IMR-90 (cell line): ENCODE measurements at regions not wholly inside any gene's neighbourhood (a gene's known extent, or its start where the extent isn't known, plus 50 kb on each side); places are given as distances from the start of the nearest gene placed in this dataset.

Experiments
- ATAC-seq: fragments of 200-7000 bp; cut with Tn5 transposase; 2 replicates; pipeline ENCODE4 v1.9.1; 2020; ENCODE audit warnings: low read depth, mild to moderate bottlenecking, moderate library complexity
- BruUV-seq: library from RNA; stranded (reverse); fragments of 400-500 nt; replicated peaks from 2 replicates; lab custom pipeline; 2021; lab: Mats Ljungman, UMichigan
- CTCF ChIA-PET: fragments of 300-600 bp; formaldehyde crosslinking; extraction: SDS; loops from one replicate; lab custom pipeline; 2021; ENCODE audit warnings: antibody characterized with exemption; lab: Yijun Ruan, JAX
- POLR2A ChIA-PET: fragments of 300-600 bp; sonication (Branson Sonifier 250); formaldehyde crosslinking; loops from one replicate; lab custom pipeline; 2022; ENCODE audit warnings: antibody characterized with exemption; ENCODE audit not compliant: unreplicated experiment; lab: Charles Lee
- DNase-seq: peaks from one replicate; pipeline ENCODE4 v3.0.0; 2013
- H2AFZ ChIP-seq: replicated peaks from 2 replicates; pipeline ENCODE3; 2013; ENCODE audit warnings: low read length, mild to moderate bottlenecking; ENCODE audit not compliant: poor library complexity
- H2AK5ac ChIP-seq: 2 replicates; pipeline ENCODE4 v1.6.1; 2013; ENCODE audit warnings: low read depth, low read length, inconsistent platforms
- H2AK9ac ChIP-seq: replicated peaks from 2 replicates; pipeline ENCODE3; 2013; ENCODE audit warnings: mild to moderate bottlenecking, low read depth, low read length, moderate library complexity; ENCODE audit not compliant: poor library complexity
- H2BK120ac ChIP-seq: 2 replicates; pipeline ENCODE4 v1.6.1; 2013; ENCODE audit warnings: low read depth, low read length, inconsistent platforms
- H2BK15ac ChIP-seq: 3 replicates; pipeline ENCODE4 v1.6.1; 2013; ENCODE audit warnings: low read depth, low read length, inconsistent platforms
- H2BK20ac ChIP-seq: 2 replicates; pipeline ENCODE4 v1.6.1; 2013; ENCODE audit warnings: low read depth, mild to moderate bottlenecking, inconsistent platforms, low read length, moderate library complexity
- H2BK5ac ChIP-seq: 2 replicates; pipeline ENCODE4 v1.6.1; 2013; ENCODE audit warnings: mild to moderate bottlenecking, low read depth, low read length, inconsistent platforms; ENCODE audit not compliant: poor library complexity, severe bottlenecking
- H3K14ac ChIP-seq: replicated peaks from 2 replicates; pipeline ENCODE4 v1.6.1; 2013; ENCODE audit warnings: low read depth, low read length, inconsistent platforms
- H3K18ac ChIP-seq: 2 replicates; pipeline ENCODE4 v1.6.1; 2013; ENCODE audit warnings: low read depth, low read length, control low read depth
- H3K23ac ChIP-seq: 2 replicates; pipeline ENCODE4 v1.6.1; 2013; ENCODE audit warnings: low read depth, low read length, inconsistent platforms
- H3K27ac ChIP-seq: 2 replicates; pipeline ENCODE4 v1.5.1; 2013; ENCODE audit warnings: mild to moderate bottlenecking, control low read depth, low read length; ENCODE audit not compliant: insufficient read depth
- H3K27me3 ChIP-seq: 2 replicates; pipeline ENCODE4 v1.6.1; 2013; ENCODE audit warnings: low read length; ENCODE audit not compliant: control insufficient read depth, insufficient read depth
- H3K36me3 ChIP-seq: 2 replicates; pipeline ENCODE4 v1.6.1; 2013; ENCODE audit warnings: low read length, mixed read lengths; ENCODE audit not compliant: control insufficient read depth, insufficient read depth
- H3K4ac ChIP-seq: 2 replicates; pipeline ENCODE4 v1.6.1; 2013; ENCODE audit warnings: low read depth, low read length, inconsistent platforms
- H3K4me1 ChIP-seq: 2 replicates; pipeline ENCODE4 v1.6.1; 2013; ENCODE audit warnings: low read length, mixed read lengths; ENCODE audit not compliant: control insufficient read depth, insufficient read depth
- H3K4me2 ChIP-seq: 2 replicates; pipeline ENCODE4 v1.6.1; 2013; ENCODE audit warnings: low read depth, mild to moderate bottlenecking, control low read depth, low read length, moderate library complexity
- H3K4me3 ChIP-seq: 2 replicates; pipeline ENCODE4 v1.5.1; 2013; ENCODE audit warnings: low read depth, mild to moderate bottlenecking, control low read depth, low read length, moderate library complexity; ENCODE audit not compliant: insufficient read depth
- H3K56ac ChIP-seq: 2 replicates; pipeline ENCODE4 v1.6.1; 2013; ENCODE audit warnings: low read length, inconsistent platforms; ENCODE audit not compliant: insufficient read depth; ENCODE audit errors: extremely low read depth
- H3K79me1 ChIP-seq, 2 experiments: 2 replicates each; pipeline ENCODE4 v1.6.1; 2013; ENCODE audit warnings: low read length in 2 of 2, inconsistent platforms in 1 of 2, low read depth in 1 of 2
- H3K9ac ChIP-seq: 2 replicates; pipeline ENCODE4 v1.6.1; 2013; ENCODE audit warnings: low read depth, low read length, control low read depth
- H3K9me1 ChIP-seq: 2 replicates; pipeline ENCODE4 v1.6.1; 2013; ENCODE audit warnings: low read length, inconsistent platforms; ENCODE audit not compliant: insufficient read depth
- H3K9me3 ChIP-seq: 2 replicates; pipeline ENCODE4 v1.6.1; 2013; ENCODE audit warnings: low read length; ENCODE audit not compliant: control insufficient read depth, insufficient read depth
- H4K20me1 ChIP-seq: 2 replicates; pipeline ENCODE4 v1.6.1; 2013; ENCODE audit warnings: low read length, inconsistent platforms; ENCODE audit not compliant: insufficient read depth
- H4K5ac ChIP-seq: 2 replicates; pipeline ENCODE4 v1.6.1; 2013; ENCODE audit warnings: mild to moderate bottlenecking, low read depth, low read length, control low read depth
- H4K8ac ChIP-seq, 2 experiments: 2 replicates each; pipeline ENCODE4 v1.6.1; 2013; ENCODE audit warnings: low read depth in 2 of 2, low read length in 2 of 2, control low read depth in 1 of 2, inconsistent platforms in 1 of 2
- H4K91ac ChIP-seq: 2 replicates; pipeline ENCODE4 v1.6.1; 2013; ENCODE audit warnings: low read depth, low read length, inconsistent platforms; ENCODE audit not compliant: insufficient read depth
- BHLHE40 ChIP-seq: fragments of 150-350 bp; IDR thresholded peaks from 2 replicates; pipeline ENCODE4 v1.6.1; 2016; ENCODE audit warnings: mild to moderate bottlenecking, low read depth, low read length
- CEBPB ChIP-seq: IDR thresholded peaks from 2 replicates; pipeline ENCODE4 v1.6.1; 2012; ENCODE audit warnings: low read depth, low read length, improper control_type of control experiment
- CHD1 ChIP-seq: IDR thresholded peaks from 2 replicates; pipeline ENCODE4 v1.6.1; 2012; ENCODE audit warnings: low read depth, low read length, improper control_type of control experiment
- CTCF ChIP-seq: conservative IDR thresholded peaks from 2 replicates; pipeline ENCODE4 v1.5.1; 2012; ENCODE audit warnings: mild to moderate bottlenecking, low read depth, low read length, improper control_type of control experiment
- FOS ChIP-seq: fragments of 150-350 bp; IDR thresholded peaks from 2 replicates; pipeline ENCODE4 v1.6.1; 2016; ENCODE audit warnings: low read depth, low read length
- MAFK ChIP-seq: IDR thresholded peaks from 2 replicates; pipeline ENCODE4 v1.6.1; 2012; ENCODE audit warnings: low read depth, low read length, improper control_type of control experiment
- MAZ ChIP-seq: IDR thresholded peaks from 2 replicates; pipeline ENCODE4 v1.6.1; 2012; ENCODE audit warnings: low read depth, mild to moderate bottlenecking, low read length, improper control_type of control experiment, moderate library complexity, borderline replicate concordance
- MXI1 ChIP-seq: IDR thresholded peaks from 2 replicates; pipeline ENCODE4 v1.6.1; 2012; ENCODE audit warnings: low read depth, mild to moderate bottlenecking, low read length, moderate library complexity, borderline replicate concordance
- NFE2L2 ChIP-seq: fragments of 150-350 bp; IDR thresholded peaks from 2 replicates; pipeline ENCODE4 v1.6.1; 2016; ENCODE audit warnings: low read depth, mild to moderate bottlenecking, low read length
- POLR2A ChIP-seq: IDR thresholded peaks from 2 replicates; pipeline ENCODE4 v1.6.1; 2012; ENCODE audit warnings: mild to moderate bottlenecking, low read depth, low read length
- RAD21 ChIP-seq: IDR thresholded peaks from 2 replicates; pipeline ENCODE4 v1.6.1; 2012; ENCODE audit warnings: low read length, improper control_type of control experiment
- RCOR1 ChIP-seq: IDR thresholded peaks from 2 replicates; pipeline ENCODE4 v1.6.1; 2012; ENCODE audit warnings: mild to moderate bottlenecking, low read length, improper control_type of control experiment; ENCODE audit not compliant: insufficient replicate concordance
- RFX5 ChIP-seq: IDR thresholded peaks from 2 replicates; pipeline ENCODE4 v1.8.0; 2012; ENCODE audit warnings: low read depth, mild to moderate bottlenecking, low read length, moderate library complexity
- SMC3 ChIP-seq: fragments of 150-350 bp; IDR thresholded peaks from 2 replicates; pipeline ENCODE4 v1.6.1; 2016; ENCODE audit warnings: low read depth, mild to moderate bottlenecking, antibody characterized with exemption, low read length, moderate library complexity
- USF2 ChIP-seq: fragments of 150-350 bp; IDR thresholded peaks from 2 replicates; pipeline ENCODE4 v1.6.1; 2017; ENCODE audit warnings: mild to moderate bottlenecking, antibody characterized with exemption, low read length, low read depth
- WGBS, 2 experiments: methylation state at CpG; one replicate each; pipeline versions ENCODE4 v1.1.5 to v1.1.7; 2013; ENCODE audit warnings: missing lambda C conversion rate in 2 of 2; ENCODE audit not compliant: insufficient read length in 1 of 2; ENCODE audit errors: extremely low coverage in 2 of 2; 5-methylcytosine and 5-hydroxymethylcytosine counted together
- dilution Hi-C: fragments of 300-500 bp; cut with HindIII; formaldehyde crosslinking; loops from one replicate; pipeline ENCODE4 v1.14.3; 2018; ENCODE audit warnings: low sequenced_read_pairs; ENCODE audit not compliant: unreplicated experiment
- in situ Hi-C: fragments of 300-500 bp; cut with MboI; formaldehyde crosslinking; loops from 3 replicates; pipeline ENCODE4 v1.14.3; 2019; ENCODE audit warnings: low sequenced_read_pairs, inconsistent platforms, mixed read lengths
- intact Hi-C: fragments of 100-400 bp; cut with micrococcal nuclease; formaldehyde crosslinking; loops from 2 replicates; pipeline ENCODE4 v1.10.0; 2022
- TF ChIP-seq, protein P1 (sequence below): fragments of 150-350 bp; IDR thresholded peaks from 2 replicates; pipeline ENCODE4 v1.6.1; 2016; ENCODE audit warnings: low read depth, mild to moderate bottlenecking, low read length, moderate library complexity, borderline replicate concordance

DNA sequence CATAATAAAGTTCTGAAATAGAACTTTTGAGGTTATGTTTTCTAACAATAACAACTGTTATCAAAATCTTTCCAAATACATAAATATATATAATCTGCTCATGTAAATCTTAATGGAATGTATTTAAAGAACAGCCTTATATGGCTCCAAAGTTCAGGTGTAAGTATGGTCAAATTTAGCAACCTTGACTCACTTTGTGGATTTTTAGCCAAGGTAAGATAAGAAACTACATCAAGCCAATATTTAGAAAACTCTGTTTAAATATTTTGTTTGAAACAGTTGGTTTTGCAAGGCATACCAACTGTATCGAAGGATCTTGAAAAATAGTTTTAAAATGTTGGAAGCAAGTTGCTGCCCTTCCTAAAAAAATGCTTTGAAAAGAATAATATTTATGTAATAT lies 228.9 kb upstream of the SEMA3D start:
- Histone ChIP-seq H3K27me3 (peaks cover 4% of the 10 kb centered on the region; the same call in 1 of the 2 replicates), H4K91ac (no peak overlapping the region), H3K9me3 (no peaks in the 10 kb centered on the region), H2AFZ (no peak overlapping the region), H3K23ac (no peak overlapping the region), H2BK20ac (no peak overlapping the region), H3K9ac (no peak overlapping the region), H4K20me1 (no peaks in the 10 kb centered on the region), H3K14ac (no peak overlapping the region), H3K56ac (no peak overlapping the region), H2AK5ac (no peak overlapping the region), H3K27ac (no peak overlapping the region), H4K8ac (no peak overlapping the region), H4K5ac (no peak overlapping the region), H3K4me3 (no peak overlapping the region), H3K4ac (no peak overlapping the region), H3K4me1 (no peaks in the 10 kb centered on the region), H3K4me2 (no peak overlapping the region), H2AK9ac (no peak overlapping the region), H3K9me1 (no peaks in the 10 kb centered on the region), H2BK15ac (no peak overlapping the region), H2BK5ac (no peak overlapping the region), H3K79me1 (no peaks in the 10 kb centered on the region), H2BK120ac (no peak overlapping the region), H3K36me3 (no peaks in the 10 kb centered on the region), H3K18ac (no peak overlapping the region)
- ATAC-seq (no peak), DNase-seq (no peak)
- intact Hi-C loops (no loop called here), dilution Hi-C loops (no loop called here), in situ Hi-C loops (no loop called here)
- ChIA-PET POLR2A (no interaction called here), CTCF (no interaction called here)
- TF ChIP-seq FOS (no peak), MAZ (no peak), SMC3 (no peak), POLR2A (no peak), CHD1 (no peak), CEBPB (no peak), MXI1 (no peak), RCOR1 (no peak), RAD21 (no peak), USF2 (no peak), BHLHE40 (no peak), RFX5 (no peak), NFE2L2 (no peak), CTCF (no peak), MAFK (no peak)
- TF ChIP-seq, protein P1, sequence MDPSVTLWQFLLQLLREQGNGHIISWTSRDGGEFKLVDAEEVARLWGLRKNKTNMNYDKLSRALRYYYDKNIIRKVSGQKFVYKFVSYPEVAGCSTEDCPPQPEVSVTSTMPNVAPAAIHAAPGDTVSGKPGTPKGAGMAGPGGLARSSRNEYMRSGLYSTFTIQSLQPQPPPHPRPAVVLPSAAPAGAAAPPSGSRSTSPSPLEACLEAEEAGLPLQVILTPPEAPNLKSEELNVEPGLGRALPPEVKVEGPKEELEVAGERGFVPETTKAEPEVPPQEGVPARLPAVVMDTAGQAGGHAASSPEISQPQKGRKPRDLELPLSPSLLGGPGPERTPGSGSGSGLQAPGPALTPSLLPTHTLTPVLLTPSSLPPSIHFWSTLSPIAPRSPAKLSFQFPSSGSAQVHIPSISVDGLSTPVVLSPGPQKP = no peak
- no TSS peak for BruUV-seq
- no CpG with 5 or more reads among the region's 1 CpG for WGBS, 2 experiments
